Fibroblast of the aortic adventitia (primary cell): ENCODE measurements at regions not wholly inside any gene's neighbourhood (a gene's known extent, or its start where the extent isn't known, plus 50 kb on each side); places are given as distances from the start of the nearest gene placed in this dataset.
A peak's percentile ranks its signal among the peaks of the same experiment; 100 is the strongest.

ENCODE experiments used
- DNase-seq: peaks from one replicate; pipeline ENCODE4 v3.0.0-alpha.2; 2010; ENCODE audit warnings: low read depth
- H3K4me3 ChIP-seq: 2 replicates; pipeline ENCODE4 v1.5.1; 2011; ENCODE audit warnings: low read depth, mild to moderate bottlenecking, control low read depth, low read length, moderate library complexity
- TF ChIP-seq, protein P1 (sequence below): IDR thresholded peaks from 2 replicates; pipeline ENCODE4 v1.5.1; 2011; ENCODE audit warnings: mild to moderate bottlenecking, low read length, control low read depth, inconsistent platforms; ENCODE audit not compliant: insufficient read depth

- DNase-seq: peak; percentile 91
Observed at GRCh38 chr4:34182306-34182705, 2062.0 kb downstream of the ARAP2 start.

DNA sequence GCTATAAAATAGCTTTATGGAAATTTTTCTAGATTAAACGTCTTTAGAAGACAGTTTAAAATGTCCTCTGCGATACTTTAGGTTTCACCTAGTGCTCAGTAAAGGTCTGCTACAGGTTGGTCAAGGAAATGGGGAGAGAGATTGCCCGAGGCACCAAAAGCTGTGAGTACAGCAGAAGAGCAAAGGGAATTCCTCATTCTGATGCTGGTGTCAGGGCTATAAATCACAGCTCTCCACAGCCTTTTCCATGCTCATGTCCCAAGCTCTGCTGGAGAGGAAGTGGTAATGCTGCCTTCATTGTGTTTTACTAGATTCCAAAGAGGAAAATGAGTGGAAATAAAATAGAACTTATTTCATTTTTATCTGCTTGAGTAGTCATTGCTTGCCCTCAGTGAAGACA lies 2060.4 kb downstream of the ARAP2 start:
- TF ChIP-seq, protein P1, sequence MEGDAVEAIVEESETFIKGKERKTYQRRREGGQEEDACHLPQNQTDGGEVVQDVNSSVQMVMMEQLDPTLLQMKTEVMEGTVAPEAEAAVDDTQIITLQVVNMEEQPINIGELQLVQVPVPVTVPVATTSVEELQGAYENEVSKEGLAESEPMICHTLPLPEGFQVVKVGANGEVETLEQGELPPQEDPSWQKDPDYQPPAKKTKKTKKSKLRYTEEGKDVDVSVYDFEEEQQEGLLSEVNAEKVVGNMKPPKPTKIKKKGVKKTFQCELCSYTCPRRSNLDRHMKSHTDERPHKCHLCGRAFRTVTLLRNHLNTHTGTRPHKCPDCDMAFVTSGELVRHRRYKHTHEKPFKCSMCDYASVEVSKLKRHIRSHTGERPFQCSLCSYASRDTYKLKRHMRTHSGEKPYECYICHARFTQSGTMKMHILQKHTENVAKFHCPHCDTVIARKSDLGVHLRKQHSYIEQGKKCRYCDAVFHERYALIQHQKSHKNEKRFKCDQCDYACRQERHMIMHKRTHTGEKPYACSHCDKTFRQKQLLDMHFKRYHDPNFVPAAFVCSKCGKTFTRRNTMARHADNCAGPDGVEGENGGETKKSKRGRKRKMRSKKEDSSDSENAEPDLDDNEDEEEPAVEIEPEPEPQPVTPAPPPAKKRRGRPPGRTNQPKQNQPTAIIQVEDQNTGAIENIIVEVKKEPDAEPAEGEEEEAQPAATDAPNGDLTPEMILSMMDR: no peak
- DNase-seq: peak; percentile 6
- no peak overlapping the region for H3K4me3 ChIP-seq

More at GRCh38 chr4:34182306-34182705, 2062.0 kb downstream of the ARAP2 start:
- TF ChIP-seq, protein P1: no peak
- no peak overlapping the region for H3K4me3 ChIP-seq

DNA sequence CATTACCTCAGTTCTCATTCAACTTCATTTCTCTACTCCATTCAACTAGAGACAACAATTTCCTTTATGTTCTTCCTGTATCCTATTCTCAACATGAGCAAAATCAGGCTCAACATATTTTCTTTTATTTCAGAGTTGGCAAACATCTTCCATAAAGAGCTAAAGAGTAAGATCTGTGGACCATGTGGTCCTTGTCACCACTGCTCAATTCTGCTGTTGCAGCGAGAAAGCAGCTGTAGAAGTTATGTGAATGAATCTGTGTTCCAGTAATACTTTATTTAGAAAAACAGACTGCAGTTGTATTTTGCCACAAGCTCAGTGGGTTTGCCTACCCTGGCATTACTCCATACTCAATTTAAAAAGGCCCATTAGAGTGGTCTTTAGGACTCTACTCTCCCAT lies 2057.3 kb downstream of the ARAP2 start:
- TF ChIP-seq, protein P1: no peak
- DNase-seq: no peak

DNA sequence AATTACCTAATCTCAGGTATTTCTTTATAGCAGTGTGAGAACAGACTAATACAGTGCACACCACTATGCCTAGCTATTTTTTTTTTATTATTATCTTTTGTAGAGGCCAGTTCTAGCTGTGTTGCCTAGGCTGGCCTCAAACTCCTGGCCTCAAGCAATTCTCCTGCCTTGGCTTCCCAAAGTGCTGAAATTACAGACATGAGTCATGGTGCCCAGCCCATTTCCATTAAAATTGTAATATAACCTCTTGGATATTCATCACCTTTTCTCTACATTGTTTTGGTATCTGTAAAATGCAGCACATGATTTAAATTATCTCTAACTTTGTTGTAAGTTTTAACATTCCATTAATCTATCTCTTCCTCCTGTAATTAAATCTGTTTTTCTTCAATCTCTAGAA lies 2052.9 kb downstream of the ARAP2 start:
- H3K4me3 ChIP-seq: no peak overlapping the region
- DNase-seq: no peak
- TF ChIP-seq, protein P1: no peak

More for the DNA sequence above, 2057.3 kb downstream of the ARAP2 start:
- no peak overlapping the region for H3K4me3 ChIP-seq

DNA sequence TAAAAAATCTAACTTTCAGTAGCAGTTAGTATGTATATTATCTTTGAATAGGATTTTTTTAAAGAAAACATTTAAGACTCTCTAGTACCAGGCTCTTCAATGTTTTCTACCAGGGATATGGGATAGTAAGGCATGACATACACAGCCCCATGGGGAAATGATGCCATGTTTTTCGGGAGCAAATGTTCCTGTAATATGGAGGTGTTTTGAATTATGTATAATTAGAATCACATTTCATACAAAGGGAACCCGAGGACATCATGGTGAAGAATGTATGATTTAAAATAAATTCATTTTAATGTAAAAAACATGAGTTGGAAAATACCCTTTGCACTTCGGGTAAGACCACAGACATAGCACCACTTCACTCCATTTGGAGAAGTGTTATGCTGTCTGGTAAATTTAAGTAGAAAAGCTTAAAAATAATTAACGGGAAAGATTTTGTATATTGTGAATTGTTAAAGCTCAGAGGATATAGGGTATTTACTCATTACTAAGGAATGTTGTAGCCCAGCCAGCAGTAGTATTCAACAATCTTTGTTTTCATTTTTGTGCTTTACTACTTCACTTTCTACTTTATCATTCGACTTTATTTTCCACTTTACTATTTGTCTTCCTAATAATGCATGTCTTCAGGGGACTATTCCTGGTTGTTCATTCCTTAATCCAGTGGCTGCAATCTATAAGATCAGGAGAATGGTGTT lies 2050.7 kb downstream of the ARAP2 start:
- no peak overlapping the region for H3K4me3 ChIP-seq
- TF ChIP-seq, protein P1: no peak
- peak; percentile 63 for DNase-seq

DNA sequence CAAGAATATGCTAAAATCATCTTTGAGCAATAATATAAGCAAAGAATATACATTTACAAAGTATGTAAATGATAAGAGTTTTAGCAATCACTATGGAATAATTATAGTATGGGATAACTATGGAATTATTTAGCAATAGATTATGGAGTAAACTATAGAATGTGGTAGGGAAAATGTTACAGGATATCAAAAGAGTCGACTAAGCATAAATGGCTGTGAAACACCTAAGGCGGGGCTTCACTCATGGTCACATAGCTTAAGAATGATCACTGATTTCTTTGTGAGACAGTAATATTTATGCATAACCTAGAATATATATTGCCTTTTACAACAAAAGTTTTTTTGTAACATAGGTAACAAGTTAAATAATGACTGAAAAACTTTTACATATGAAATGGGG lies 2049.7 kb downstream of the ARAP2 start:
- no peak overlapping the region for H3K4me3 ChIP-seq
- TF ChIP-seq, protein P1: no peak
- DNase-seq: no peak

- TF ChIP-seq, protein P1: no peak
- DNase-seq: peak; percentile 23
- H3K4me3 ChIP-seq: no peak overlapping the region
Observed at GRCh38 chr4:34196375-34196774, 2047.9 kb downstream of the ARAP2 start.
